WTC11 (cell line): ENCODE measurements at regions not wholly inside any gene's neighbourhood (a gene's known extent, or its start where the extent isn't known, plus 50 kb on each side); places are given as distances from the start of the nearest gene placed in this dataset.

ENCODE experiments used
- ATAC-seq: fragments of 200-7000 bp; cut with Tn5 transposase; 2 replicates; pipeline ENCODE4 v1.10.0; 2021; ENCODE audit warnings: mild to moderate bottlenecking, moderate library complexity
- CTCF ChIA-PET: fragments of 300-600 bp; sonication (Branson Sonifier 250); formaldehyde crosslinking; loops from one replicate; lab custom pipeline; 2021; ENCODE audit warnings: antibody characterized with exemption; lab: Charles Lee
- POLR2A ChIA-PET: fragments of 350-600 bp; sonication (Branson Sonifier 250); formaldehyde crosslinking; loops from one replicate; lab custom pipeline; 2021; ENCODE audit warnings: antibody characterized with exemption; lab: Charles Lee
- DNase-seq: peaks from one replicate; pipeline ENCODE4 v3.0.0; 2021; ENCODE audit warnings: low spot score
- H3K27ac Mint-ChIP-seq: 2 replicates; pipeline ENCODE4 v1.8.0; 2021; ENCODE audit warnings: mixed read lengths
- H3K27me3 Mint-ChIP-seq: 2 replicates; pipeline ENCODE4 v1.8.0; 2021; ENCODE audit warnings: low read depth, mild to moderate bottlenecking, moderate library complexity, mixed read lengths
- H3K36me3 Mint-ChIP-seq: 2 replicates; pipeline ENCODE4 v1.8.0; 2021; ENCODE audit warnings: mixed read lengths
- H3K4me1 Mint-ChIP-seq: 2 replicates; pipeline ENCODE4 v1.8.0; 2022; ENCODE audit warnings: mixed read lengths
- H3K4me3 Mint-ChIP-seq: 2 replicates; pipeline ENCODE4 v1.8.0; 2021; ENCODE audit warnings: mild to moderate bottlenecking, moderate library complexity, mixed read lengths
- H3K9me3 Mint-ChIP-seq: 2 replicates; pipeline ENCODE4 v1.8.0; 2021; ENCODE audit warnings: mixed read lengths
- FOXK1 ChIP-seq: sonication (generic); formaldehyde crosslinking; IDR thresholded peaks from 2 replicates; pipeline ENCODE4 v1.8.0; 2022; ENCODE audit warnings: mild to moderate bottlenecking, moderate library complexity, missing genetic modification reagents
- JAZF1 ChIP-seq: fragments of 250-450 bp; sonication (Bioruptor Pico); IDR thresholded peaks from 2 replicates; pipeline ENCODE4 v1.9.0; 2021; ENCODE audit warnings: moderate library complexity, mild to moderate bottlenecking, inconsistent platforms
- NFYB ChIP-seq: sonication (generic); formaldehyde crosslinking; conservative IDR thresholded peaks from 2 replicates; pipeline ENCODE4 v1.8.0; 2022; ENCODE audit warnings: low read depth, missing genetic modification reagents
- STAT6 ChIP-seq: sonication (generic); formaldehyde crosslinking; conservative IDR thresholded peaks from 2 replicates; pipeline ENCODE4 v1.8.1; 2023; ENCODE audit warnings: mild to moderate bottlenecking, low read depth, missing genetic modification reagents, moderate library complexity
- TCF7 ChIP-seq: sonication (generic); formaldehyde crosslinking; IDR thresholded peaks from 2 replicates; pipeline ENCODE4 v1.8.0; 2022; ENCODE audit warnings: mild to moderate bottlenecking, low read depth, missing genetic modification reagents, moderate library complexity
- USF1 ChIP-seq: sonication (generic); formaldehyde crosslinking; IDR thresholded peaks from 2 replicates; pipeline ENCODE4 v1.8.0; 2022; ENCODE audit warnings: mild to moderate bottlenecking, missing genetic modification reagents
- USF2 ChIP-seq: sonication (generic); formaldehyde crosslinking; IDR thresholded peaks from 2 replicates; pipeline ENCODE4 v1.8.1; 2023; ENCODE audit warnings: mild to moderate bottlenecking, missing genetic modification reagents, moderate library complexity
- TF ChIP-seq, protein P1 (sequence below): fragments of 250-450 bp; sonication (Bioruptor Pico); conservative IDR thresholded peaks from 2 replicates; pipeline ENCODE4 v1.9.0; 2021; ENCODE audit warnings: mild to moderate bottlenecking
- TF ChIP-seq, protein P2 (sequence below): sonication (generic); formaldehyde crosslinking; IDR thresholded peaks from 2 replicates; pipeline ENCODE4 v1.8.0; 2022; ENCODE audit warnings: missing genetic modification reagents
- TF ChIP-seq, protein P3 (sequence below): sonication (generic); formaldehyde crosslinking; IDR thresholded peaks from 2 replicates; pipeline ENCODE4 v1.8.1; 2022; ENCODE audit warnings: low read depth, mild to moderate bottlenecking, moderate library complexity, missing genetic modification reagents, borderline replicate concordance

DNA sequence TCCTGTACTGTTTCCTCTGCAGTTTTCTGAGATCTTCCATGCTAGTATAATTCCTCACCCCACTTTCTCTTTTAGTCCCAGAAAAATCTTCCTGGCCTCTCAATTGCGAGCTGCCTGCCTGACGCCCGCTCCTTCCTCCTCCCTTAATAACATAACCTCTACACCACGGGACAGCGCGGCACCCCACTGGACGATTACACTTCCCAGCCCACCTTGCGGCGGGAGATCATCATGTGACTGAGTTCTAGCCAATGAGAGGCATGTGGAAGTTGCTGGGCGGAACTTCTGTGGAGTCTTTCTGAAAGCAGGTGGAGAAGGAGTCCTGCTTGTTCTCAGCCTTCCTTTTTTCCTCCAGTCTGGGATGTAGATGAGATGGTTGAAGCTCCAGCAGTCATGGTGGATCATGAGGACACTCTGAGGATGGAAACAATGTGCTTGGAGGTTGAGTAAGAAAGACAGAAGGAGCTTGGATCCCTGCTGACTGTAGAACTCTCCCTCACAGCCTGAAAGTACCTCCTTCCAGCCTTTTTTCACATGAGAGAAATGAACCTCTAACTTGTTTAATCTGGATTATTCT, 133.6 kb upstream of the VRK1 start:
- ATAC-seq (no peak), DNase-seq (no peak)
- H3K4me1 Mint-ChIP-seq, result peaks cover 48% of the 10 kb centered on the region
- peaks cover 7% of the 10 kb centered on the region for H3K9me3 Mint-ChIP-seq
- CTCF ChIA-PET, result interaction anchor here (1.2 kb wide), 1 partner anchor 79 kb away, joined by 3 read pairs; no protein-coding TSS in a partner anchor
- no peak overlapping the region for H3K27ac Mint-ChIP-seq
- peak; percentile 13; the same call in 1 of the 2 replicates for TF ChIP-seq USF1
- peak; percentile 73 for TF ChIP-seq NFYB (CRISPR knock-in tag)
- TF ChIP-seq USF2, result peak; percentile 76
- no peak for TF ChIP-seq STAT6
- no peak overlapping the region for H3K4me3 Mint-ChIP-seq
- H3K27me3 Mint-ChIP-seq, result no peaks in the 10 kb centered on the region
- POLR2A ChIA-PET, result no interaction called here
- H3K36me3 Mint-ChIP-seq, result no peaks in the 10 kb centered on the region

- DNase-seq (no peak), ATAC-seq (no peak; the same call in 1 of the 2 replicates)
- H3K4me3 Mint-ChIP-seq, result no peak overlapping the region
- ChIA-PET CTCF (interaction anchor here (0.6 to 2.5 kb wide), 2 partner anchors 82 to 109 kb away, joined by 4 to 11 read pairs; no protein-coding TSS in a partner anchor), POLR2A (no interaction called here)
- peaks cover 37% of the 10 kb centered on the region for H3K4me1 Mint-ChIP-seq
- H3K27ac Mint-ChIP-seq, result no peak overlapping the region
- TF ChIP-seq FOXK1, result no peak
- TF ChIP-seq USF2, result no peak
- no peak for TF ChIP-seq JAZF1 (CRISPR knock-in tag)
- TF ChIP-seq, protein P1, sequence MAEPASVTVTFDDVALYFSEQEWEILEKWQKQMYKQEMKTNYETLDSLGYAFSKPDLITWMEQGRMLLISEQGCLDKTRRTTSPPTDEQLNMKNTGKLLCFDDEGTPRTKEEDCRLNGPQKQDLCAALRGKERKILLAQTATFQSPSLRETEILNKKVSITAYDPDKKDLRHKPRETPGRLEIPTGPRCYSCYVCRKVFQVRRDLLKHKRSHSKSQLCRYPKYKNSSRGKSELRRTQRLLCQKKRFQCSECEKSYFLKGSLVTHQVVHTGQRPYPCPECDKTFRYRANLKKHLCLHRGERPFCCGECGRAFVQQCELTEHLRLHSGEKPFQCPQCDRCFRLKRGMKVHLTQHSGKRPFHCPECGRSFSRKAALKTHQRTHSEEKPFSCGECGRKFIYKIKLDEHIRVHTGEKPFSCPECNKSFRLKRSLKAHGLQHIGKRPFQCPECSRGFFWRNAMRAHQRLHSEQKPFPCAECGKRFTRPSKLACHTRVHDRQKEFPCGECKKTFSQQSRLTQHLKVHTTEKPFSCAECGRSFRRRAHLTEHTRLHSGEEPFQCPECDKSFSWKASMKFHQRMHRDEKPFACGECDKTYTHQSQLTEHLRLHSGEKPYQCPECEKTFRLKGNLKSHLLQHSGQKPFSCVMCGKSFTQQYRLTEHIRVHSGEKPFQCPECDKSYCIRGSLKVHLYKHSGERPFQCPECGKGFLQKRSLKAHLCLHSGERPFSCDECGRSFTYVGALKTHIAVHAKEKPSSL (CRISPR knock-in tag), result peak; percentile 82; the same call in 1 of the 2 replicates
- TF ChIP-seq, protein P2, sequence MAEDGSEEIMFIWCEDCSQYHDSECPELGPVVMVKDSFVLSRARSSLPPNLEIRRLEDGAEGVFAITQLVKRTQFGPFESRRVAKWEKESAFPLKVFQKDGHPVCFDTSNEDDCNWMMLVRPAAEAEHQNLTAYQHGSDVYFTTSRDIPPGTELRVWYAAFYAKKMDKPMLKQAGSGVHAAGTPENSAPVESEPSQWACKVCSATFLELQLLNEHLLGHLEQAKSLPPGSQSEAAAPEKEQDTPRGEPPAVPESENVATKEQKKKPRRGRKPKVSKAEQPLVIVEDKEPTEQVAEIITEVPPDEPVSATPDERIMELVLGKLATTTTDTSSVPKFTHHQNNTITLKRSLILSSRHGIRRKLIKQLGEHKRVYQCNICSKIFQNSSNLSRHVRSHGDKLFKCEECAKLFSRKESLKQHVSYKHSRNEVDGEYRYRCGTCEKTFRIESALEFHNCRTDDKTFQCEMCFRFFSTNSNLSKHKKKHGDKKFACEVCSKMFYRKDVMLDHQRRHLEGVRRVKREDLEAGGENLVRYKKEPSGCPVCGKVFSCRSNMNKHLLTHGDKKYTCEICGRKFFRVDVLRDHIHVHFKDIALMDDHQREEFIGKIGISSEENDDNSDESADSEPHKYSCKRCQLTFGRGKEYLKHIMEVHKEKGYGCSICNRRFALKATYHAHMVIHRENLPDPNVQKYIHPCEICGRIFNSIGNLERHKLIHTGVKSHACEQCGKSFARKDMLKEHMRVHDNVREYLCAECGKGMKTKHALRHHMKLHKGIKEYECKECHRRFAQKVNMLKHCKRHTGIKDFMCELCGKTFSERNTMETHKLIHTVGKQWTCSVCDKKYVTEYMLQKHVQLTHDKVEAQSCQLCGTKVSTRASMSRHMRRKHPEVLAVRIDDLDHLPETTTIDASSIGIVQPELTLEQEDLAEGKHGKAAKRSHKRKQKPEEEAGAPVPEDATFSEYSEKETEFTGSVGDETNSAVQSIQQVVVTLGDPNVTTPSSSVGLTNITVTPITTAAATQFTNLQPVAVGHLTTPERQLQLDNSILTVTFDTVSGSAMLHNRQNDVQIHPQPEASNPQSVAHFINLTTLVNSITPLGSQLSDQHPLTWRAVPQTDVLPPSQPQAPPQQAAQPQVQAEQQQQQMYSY (CRISPR knock-in tag), result no peak
- TF ChIP-seq, protein P3, sequence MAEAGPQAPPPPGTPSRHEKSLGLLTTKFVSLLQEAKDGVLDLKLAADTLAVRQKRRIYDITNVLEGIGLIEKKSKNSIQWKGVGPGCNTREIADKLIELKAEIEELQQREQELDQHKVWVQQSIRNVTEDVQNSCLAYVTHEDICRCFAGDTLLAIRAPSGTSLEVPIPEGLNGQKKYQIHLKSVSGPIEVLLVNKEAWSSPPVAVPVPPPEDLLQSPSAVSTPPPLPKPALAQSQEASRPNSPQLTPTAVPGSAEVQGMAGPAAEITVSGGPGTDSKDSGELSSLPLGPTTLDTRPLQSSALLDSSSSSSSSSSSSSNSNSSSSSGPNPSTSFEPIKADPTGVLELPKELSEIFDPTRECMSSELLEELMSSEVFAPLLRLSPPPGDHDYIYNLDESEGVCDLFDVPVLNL (CRISPR knock-in tag), result no peak
- TF ChIP-seq TCF7 (CRISPR knock-in tag), result no peak
- H3K9me3 Mint-ChIP-seq, result peaks cover 7% of the 10 kb centered on the region
- no peaks in the 10 kb centered on the region for H3K27me3 Mint-ChIP-seq
- H3K36me3 Mint-ChIP-seq, result no peaks in the 10 kb centered on the region
Measured at GRCh38 chr14:96666088-96666487, 131.1 kb upstream of the VRK1 start.
